HG03354 (cell line): ENCODE measurements at regions not wholly inside any gene's neighbourhood (a gene's known extent, or its start where the extent isn't known, plus 50 kb on each side); places are given as distances from the start of the nearest gene placed in this dataset.
A peak's percentile ranks its signal among the peaks of the same experiment; 100 is the strongest.

Source experiments
- ATAC-seq: cut with Tn5 transposase; IDR thresholded peaks from one replicate; pipeline ENCODE4 v1.9.1; 2021; ENCODE audit warnings: mild to moderate bottlenecking; ENCODE audit not compliant: unreplicated experiment, poor library complexity, severe bottlenecking

GRCh38 chr6:141624301-141624700 is 508.4 kb upstream of the GJE1 start:
- ATAC-seq, result no peak

GRCh38 chr6:141618180-141618581 is 514.5 kb upstream of the GJE1 start:
- no peak for ATAC-seq

DNA sequence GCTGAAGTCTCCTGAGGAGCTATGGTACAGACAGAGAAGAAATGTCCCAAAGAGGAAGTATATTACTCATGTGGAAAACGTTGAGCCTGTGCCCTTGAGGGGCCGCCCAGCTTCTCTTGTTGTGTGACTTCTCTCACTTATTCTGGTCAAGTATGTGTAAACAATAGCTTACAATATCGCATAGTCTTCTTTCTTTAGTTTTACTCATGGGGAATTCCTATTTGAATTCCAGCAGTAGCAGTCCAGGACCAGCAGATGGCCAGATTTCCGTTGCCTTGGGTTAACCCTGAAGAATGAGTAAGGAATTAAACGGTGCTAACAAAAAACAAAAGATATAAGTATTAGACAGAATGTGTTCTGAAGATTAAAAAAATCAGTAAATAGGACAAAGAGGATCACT is 522.0 kb upstream of the GJE1 start:
- no peak for ATAC-seq

DNA sequence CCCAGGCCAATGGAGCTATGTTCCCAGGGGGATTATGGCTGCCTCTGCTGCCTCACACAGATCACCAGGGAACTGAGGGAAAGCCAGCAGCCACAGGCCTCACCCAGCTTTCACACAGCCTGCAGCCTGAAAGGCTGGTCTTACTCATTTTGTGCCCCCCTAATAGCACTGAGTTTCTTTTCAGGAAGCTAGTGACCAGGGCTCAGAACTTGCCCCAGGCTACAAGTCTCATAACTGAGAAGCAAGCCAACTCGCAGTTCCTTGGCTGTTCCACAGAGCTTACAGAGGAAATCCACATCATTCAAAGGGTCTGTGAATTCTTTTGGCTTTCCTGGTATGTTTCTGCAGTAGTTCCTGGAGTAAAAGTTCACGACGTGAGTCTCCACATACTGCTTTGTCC is 524.8 kb upstream of the GJE1 start:
- no peak for ATAC-seq

GRCh38 chr6:141598487-141598886 is 534.2 kb upstream of the GJE1 start:
- no peak for ATAC-seq

- no peak for ATAC-seq
These were observed 537.9 kb upstream of the GJE1 start for GRCh38 chr6:141594874-141595273.

DNA sequence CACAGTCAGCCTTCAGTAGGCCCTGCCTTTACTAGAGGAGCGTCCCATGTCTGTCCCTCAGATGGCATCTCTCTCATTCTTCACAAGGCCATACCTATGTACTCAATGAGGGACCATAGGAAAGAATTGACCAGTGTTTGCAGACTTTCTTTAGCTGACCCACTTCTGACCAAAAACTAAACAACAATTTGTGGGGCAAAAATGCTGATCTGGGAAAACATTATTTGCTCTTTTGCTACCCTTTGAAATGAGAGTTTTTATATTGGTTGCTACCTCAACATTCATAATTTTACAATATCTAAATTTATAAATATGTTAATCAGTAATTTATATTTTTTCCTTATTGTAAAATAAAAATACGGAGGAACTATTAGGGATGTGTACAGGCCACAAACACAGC is 539.4 kb upstream of the GJE1 start:
- no peak for ATAC-seq

DNA sequence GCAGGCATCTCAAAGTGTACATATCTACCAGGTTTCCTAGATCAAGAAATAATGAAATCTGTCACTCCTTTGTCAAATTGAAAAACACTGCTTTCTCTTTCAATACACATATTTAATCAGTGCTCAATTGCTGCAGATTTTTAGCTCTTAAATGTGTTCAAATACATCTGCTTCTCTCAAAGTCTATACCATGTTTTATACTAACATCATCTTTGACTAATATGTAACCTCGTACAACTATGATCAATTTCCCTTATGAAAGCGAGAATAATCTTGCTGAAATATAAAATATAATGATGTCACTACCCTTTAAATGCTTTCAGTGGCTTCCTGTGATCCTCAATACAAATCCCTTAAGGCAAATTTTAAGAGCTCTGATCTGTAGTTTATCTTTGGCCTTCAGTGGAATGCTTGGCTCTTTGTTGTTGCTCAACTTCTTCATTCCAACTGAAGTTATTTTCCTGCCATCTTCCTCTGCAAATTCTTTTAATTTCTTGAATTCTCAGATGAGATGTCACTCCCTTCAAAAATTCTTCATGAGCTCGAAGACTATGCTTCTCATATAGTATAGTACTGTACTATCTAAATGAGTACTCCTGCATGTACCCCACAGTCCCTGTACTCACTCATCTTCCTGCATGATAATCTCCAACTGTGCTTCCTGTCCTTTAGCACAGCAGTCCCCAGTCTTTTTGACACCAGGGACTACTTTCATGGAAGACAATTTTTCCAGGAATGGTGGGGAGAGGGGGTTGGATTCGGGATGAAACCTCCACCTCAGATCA is 545.1 kb upstream of the GJE1 start:
- no peak for ATAC-seq

DNA sequence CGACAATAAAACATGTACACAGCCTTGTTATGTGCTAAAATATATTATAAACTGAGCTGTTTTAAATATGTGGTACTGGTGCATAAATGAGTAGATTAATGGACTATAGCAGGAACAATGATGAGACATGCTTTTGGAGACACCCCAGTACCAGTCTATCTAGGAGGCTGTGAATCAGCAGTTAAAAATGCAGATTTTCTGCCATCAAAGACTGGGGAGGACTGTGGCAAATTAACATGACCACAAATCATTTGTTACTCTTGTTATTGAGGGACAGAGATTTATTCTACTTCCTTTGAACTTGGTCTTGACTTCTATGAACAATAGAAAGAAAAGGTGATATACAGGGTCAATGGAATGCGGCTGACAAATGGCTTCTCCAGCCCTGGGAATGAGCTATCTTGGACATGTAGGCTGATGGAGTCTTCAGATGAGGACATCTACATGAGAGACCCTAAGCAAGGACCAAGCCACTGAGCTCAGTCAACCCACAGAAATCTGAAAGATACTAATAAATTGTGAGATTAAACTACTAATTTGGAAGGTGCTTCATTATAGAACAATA is 551.7 kb upstream of the GJE1 start:
- ATAC-seq, result no peak

DNA sequence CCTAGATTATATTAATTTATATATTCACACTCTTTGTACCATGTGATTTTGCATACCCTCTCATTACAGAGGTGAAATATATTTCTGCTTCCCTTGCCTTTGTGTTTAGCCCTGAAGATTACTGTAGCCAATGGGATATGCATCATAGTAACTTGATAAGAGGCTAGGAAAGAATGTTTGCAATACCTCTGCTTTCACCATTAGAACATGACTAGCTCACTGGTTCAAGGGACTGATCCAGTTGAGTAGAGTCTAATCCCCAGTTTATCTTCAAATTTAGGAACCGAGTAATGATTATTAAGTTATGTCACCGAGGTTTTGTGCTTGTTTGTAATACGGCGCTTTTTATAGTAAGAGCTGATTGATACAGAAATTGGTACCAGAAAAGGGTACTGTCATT is 552.6 kb upstream of the GJE1 start:
- no peak for ATAC-seq

GRCh38 chr6:141576751-141577150 is 556.0 kb upstream of the GJE1 start:
- ATAC-seq, result no peak

DNA sequence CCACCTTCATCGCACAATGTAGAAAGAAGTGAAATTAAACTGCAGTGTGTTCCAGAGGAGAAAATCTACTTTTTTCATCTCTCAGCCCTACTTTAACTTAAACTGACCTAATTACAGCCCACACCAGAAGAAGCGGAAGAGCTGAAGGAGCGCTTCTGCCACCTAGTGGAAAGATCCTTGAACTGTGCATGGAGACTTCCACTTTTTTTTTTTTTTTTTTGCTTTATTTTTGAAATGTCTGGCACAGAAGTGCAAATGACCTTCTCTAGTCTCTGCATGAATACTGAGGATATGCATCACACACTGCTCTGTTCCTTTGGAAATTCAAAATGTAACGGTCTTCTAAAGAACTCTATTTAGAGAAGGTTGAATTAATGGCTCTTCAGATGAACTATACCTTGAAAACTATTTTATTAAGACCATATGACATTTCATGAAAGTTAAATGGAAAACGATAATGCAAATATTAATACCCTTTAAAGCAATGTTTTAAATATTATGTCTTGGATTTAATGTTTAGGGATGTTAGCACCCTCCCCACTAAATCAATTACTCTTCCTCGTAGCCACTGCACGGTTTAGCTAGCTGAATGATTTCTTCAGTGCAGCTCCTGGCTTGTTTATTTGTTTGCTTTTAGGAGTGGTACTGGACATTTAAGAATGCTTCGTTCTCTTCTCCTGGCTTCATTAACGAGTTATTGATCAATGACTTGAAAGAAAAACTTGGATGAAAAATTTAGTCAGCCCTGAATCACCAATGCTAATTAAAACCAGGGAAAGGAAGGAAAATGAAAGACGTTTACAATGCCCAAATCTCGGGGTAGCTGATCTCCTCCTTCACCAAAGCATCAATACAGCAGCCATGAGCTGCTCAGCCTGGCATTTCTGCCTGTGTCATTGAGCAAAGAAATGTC is 569.6 kb upstream of the GJE1 start:
- peak; percentile 95 for ATAC-seq

- peak; percentile 48 for ATAC-seq
These were observed 570.4 kb upstream of the GJE1 start for GRCh38 chr6:141562186-141562811.

DNA sequence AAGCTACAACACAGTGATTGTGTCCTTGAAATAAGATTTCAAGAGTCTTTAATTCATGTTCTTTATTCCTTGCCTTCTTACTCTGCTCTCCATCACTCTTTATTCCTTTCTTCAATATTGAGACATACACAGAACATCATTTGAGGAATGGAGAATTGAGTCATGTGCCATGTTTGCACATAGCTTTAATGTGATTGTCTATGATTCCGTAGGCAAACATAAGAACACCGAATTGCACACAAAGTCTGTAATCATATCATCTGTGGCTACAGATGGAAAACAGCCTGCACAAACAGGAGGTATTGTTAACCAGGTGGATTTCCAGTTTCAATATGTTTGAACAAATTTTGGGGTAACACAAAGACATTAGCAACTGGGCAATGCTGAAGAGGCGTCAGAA is 571.6 kb upstream of the GJE1 start:
- ATAC-seq, result no peak

- ATAC-seq, result peak; percentile 84
These were observed 580.3 kb upstream of the GJE1 start for GRCh38 chr6:141552463-141552862.

GRCh38 chr6:141552031-141552430 is 580.7 kb upstream of the GJE1 start:
- no peak for ATAC-seq

- ATAC-seq, result no peak
These were observed 581.4 kb upstream of the GJE1 start for GRCh38 chr6:141551318-141551717.

DNA sequence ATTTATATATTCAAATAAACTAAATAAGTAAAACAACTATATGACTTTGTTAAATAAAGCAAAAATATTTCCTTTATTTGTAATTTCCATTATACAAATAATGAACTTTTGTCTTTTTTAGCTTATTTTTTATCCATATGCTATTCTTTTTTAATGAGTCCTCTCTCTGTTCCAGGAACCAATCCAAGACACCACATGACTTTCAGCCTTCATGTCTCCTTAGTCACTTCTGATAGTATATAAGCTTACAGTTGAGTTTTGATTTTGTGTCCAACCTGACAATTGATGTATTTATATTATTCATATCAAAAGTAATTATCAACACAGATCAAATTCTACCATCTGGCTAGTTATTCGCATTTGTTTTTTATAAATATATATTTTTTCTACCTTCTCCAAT is 582.3 kb upstream of the GJE1 start:
- ATAC-seq, result no peak

- no peak for ATAC-seq
These were observed 583.8 kb upstream of the GJE1 start for GRCh38 chr6:141548966-141549365.

- ATAC-seq, result peak; percentile 69
These were observed 591.0 kb upstream of the GJE1 start for GRCh38 chr6:141541581-141542324.
